AG04449 (cell line): ENCODE measurements at regions not wholly inside any gene's neighbourhood (a gene's known extent, or its start where the extent isn't known, plus 50 kb on each side); places are given as distances from the start of the nearest gene placed in this dataset.

Experiments
- CTCF ChIA-PET: fragments of 350-600 bp; formaldehyde crosslinking; extraction: SDS; loops from one replicate; lab custom pipeline; 2021; ENCODE audit warnings: antibody characterized with exemption; lab: Yijun Ruan, JAX
- POLR2A ChIA-PET: fragments of 400-600, 350-600 bp; formaldehyde crosslinking; extraction: SDS; loops from one replicate; lab custom pipeline; 2020; ENCODE audit warnings: antibody characterized with exemption, inconsistent platforms; lab: Yijun Ruan, JAX
- DNase-seq: peaks from one replicate; pipeline ENCODE4 v3.0.0-alpha.2; 2010; ENCODE audit warnings: low read depth, low spot score
- H3K4me3 ChIP-seq: 2 replicates; pipeline ENCODE4 v1.5.1; 2011; ENCODE audit warnings: low read depth, mild to moderate bottlenecking, control low read depth, low read length
- TF ChIP-seq, protein P1 (sequence below): IDR thresholded peaks from one replicate; pipeline ENCODE4 v1.5.1; 2011; ENCODE audit warnings: mild to moderate bottlenecking, moderate library complexity, low read length, control low read depth, inconsistent platforms; ENCODE audit not compliant: insufficient read depth; ENCODE audit errors: missing control alignments

DNA sequence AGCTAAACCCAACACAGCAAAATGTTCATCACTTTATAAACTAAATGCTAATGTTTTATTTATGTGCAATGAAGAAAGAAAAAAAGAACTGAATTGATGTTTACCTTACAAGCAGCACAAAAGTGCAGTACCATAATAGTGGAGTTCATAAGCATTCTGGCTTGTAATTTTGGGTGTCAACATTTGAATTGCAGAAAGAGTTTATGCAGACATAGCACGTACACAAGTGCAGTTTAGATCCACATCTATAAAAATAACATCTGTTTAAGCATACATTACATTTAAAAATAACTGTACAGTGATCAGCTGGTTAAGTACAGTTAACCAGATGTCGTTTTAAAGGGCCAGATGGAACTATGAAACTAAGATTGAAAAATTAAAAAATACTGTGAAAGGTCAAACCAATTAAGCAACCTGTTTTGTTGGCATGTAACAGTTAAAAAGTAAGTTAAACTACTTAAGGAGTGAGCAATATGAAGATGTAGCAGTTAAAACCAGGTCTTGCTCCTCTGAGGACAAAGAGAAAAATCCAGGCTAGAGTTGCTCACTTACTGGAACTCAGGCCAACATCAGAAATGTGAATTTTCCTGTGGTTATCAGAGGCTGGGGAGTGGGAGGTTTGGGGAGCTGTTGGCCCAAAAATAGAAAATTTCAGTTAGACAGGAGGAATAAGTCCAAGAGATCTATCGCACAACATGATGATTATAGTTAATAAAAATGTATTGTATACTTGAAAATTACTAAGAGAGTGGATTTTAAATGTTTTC, 204.9 kb upstream of the MDFIC2 start:
- TF ChIP-seq, protein P1, sequence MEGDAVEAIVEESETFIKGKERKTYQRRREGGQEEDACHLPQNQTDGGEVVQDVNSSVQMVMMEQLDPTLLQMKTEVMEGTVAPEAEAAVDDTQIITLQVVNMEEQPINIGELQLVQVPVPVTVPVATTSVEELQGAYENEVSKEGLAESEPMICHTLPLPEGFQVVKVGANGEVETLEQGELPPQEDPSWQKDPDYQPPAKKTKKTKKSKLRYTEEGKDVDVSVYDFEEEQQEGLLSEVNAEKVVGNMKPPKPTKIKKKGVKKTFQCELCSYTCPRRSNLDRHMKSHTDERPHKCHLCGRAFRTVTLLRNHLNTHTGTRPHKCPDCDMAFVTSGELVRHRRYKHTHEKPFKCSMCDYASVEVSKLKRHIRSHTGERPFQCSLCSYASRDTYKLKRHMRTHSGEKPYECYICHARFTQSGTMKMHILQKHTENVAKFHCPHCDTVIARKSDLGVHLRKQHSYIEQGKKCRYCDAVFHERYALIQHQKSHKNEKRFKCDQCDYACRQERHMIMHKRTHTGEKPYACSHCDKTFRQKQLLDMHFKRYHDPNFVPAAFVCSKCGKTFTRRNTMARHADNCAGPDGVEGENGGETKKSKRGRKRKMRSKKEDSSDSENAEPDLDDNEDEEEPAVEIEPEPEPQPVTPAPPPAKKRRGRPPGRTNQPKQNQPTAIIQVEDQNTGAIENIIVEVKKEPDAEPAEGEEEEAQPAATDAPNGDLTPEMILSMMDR: no peak
- CTCF ChIA-PET: interaction anchor here (1.2 to 1.3 kb wide), 2 partner anchors 15 to 34 kb away, joined by 3 to 4 read pairs; no protein-coding TSS in a partner anchor
- no peak for DNase-seq
- H3K4me3 ChIP-seq: no peak overlapping the region
- POLR2A ChIA-PET: no interaction called here

- TF ChIP-seq, protein P1: no peak
- H3K4me3 ChIP-seq: no peak overlapping the region
- CTCF ChIA-PET: interaction anchor here (0.8 kb wide), 1 partner anchor 10 kb away, joined by 3 read pairs; no protein-coding TSS in a partner anchor
- no peak for DNase-seq
- POLR2A ChIA-PET: interaction anchor here (0.5 kb wide), 1 partner anchor 317 kb away, joined by 3 read pairs; no protein-coding TSS in a partner anchor
Measured at GRCh38 chr3:70516076-70516475, 203.6 kb upstream of the MDFIC2 start.

GRCh38 chr3:70507486-70507885, 195.0 kb upstream of the MDFIC2 start:
- H3K4me3 ChIP-seq: no peak overlapping the region
- TF ChIP-seq, protein P1: no peak
- ChIA-PET CTCF (no interaction called here), POLR2A (no interaction called here)
- no peak for DNase-seq

DNA sequence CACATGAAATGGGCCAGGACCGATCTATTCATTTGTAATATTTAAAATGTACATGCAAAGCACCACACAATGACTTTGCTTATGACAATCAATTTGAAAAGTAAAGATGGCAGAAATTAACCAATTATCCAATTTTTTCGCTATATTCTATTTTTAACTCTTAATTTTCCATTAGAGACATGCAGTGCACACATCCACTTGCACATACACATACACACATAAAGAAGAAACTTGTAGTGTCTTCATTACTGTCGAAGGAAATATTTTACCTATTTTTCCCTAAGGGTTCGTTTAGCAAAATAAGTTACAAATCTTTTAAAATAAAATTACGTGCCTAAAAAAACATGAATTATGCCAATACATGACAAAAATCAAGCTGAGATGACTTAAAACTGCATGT, 194.3 kb upstream of the MDFIC2 start:
- POLR2A ChIA-PET: no interaction called here
- CTCF ChIA-PET: no interaction called here
- DNase-seq: no peak
- H3K4me3 ChIP-seq: no peak overlapping the region
- TF ChIP-seq, protein P1: no peak

GRCh38 chr3:70501561-70501960, 189.1 kb upstream of the MDFIC2 start:
- ChIA-PET CTCF (interaction anchor here (1.2 kb wide), 1 partner anchor 16 kb away, joined by 4 read pairs; no protein-coding TSS in a partner anchor), POLR2A (no interaction called here)
- no peak for DNase-seq
- TF ChIP-seq, protein P1: no peak
- no peak overlapping the region for H3K4me3 ChIP-seq

DNA sequence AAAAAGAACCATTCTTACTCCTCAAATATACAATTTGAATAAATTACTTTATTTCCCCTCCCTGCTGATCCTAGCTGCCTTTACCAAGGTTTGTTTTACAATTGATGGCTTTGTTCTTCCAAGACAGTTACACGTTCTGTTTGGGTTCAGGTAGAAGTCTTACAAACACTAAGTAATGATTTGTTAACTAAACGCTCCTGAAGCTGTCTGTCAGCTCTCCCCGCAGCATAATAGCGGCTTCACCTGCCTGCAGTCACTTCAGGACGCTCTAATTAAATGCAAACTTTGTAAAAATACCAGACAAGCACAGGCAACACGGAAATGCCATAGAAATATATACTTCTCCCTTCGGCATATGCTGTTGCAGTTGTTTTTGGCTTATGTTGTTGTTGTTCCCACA, 176.4 kb upstream of the MDFIC2 start:
- TF ChIP-seq, protein P1: no peak
- ChIA-PET POLR2A (no interaction called here), CTCF (no interaction called here)
- H3K4me3 ChIP-seq: no peak overlapping the region
- no peak for DNase-seq
